GM23338 (cell line): ENCODE measurements at regions not wholly inside any gene's neighbourhood (a gene's known extent, or its start where the extent isn't known, plus 50 kb on each side); places are given as distances from the start of the nearest gene placed in this dataset.

Source experiments
- ATAC-seq: fragments of 200-7000 bp; cut with Tn5 transposase; 3 replicates; pipeline ENCODE4 v1.9.1; 2020
- DNase-seq: peaks from one replicate; pipeline ENCODE4 v3.0.0-alpha.2; 2015; ENCODE audit warnings: low spot score
- H2AFZ ChIP-seq: fragments of 200-600 bp; sonication (generic); 2 replicates; pipeline ENCODE4 v1.8.0; 2016; ENCODE audit warnings: antibody characterized with exemption, mild to moderate bottlenecking, moderate library complexity
- H3F3A ChIP-seq: fragments of 200-600 bp; sonication (generic); replicated peaks from 2 replicates; pipeline ENCODE4 v1.8.0; 2017; ENCODE audit warnings: antibody characterized with exemption, mixed run types, low read depth
- H3K27ac ChIP-seq: fragments of 200-600 bp; sonication (generic); 2 replicates; pipeline ENCODE4 v1.6.1; 2016; ENCODE audit warnings: low read depth
- H3K27me3 ChIP-seq: fragments of 200-600 bp; sonication (generic); 2 replicates; pipeline ENCODE4 v1.8.0; 2016; ENCODE audit warnings: mild to moderate bottlenecking, mixed run types, moderate library complexity; ENCODE audit not compliant: insufficient read depth
- H3K36me3 ChIP-seq: fragments of 200-600 bp; sonication (generic); 2 replicates; pipeline ENCODE4 v1.8.0; 2016; ENCODE audit warnings: mild to moderate bottlenecking; ENCODE audit not compliant: insufficient read depth
- H3K4me1 ChIP-seq: fragments of 200-600 bp; sonication (generic); 2 replicates; pipeline ENCODE4 v1.8.0; 2016; ENCODE audit warnings: mild to moderate bottlenecking, moderate library complexity; ENCODE audit not compliant: insufficient read depth
- H3K4me2 ChIP-seq: fragments of 200-600 bp; sonication (generic); 2 replicates; pipeline ENCODE4 v1.7.1; 2017; ENCODE audit warnings: mixed run types
- H3K4me3 ChIP-seq: fragments of 200-600 bp; sonication (generic); 2 replicates; pipeline ENCODE4 v1.6.1; 2016; ENCODE audit warnings: mixed run types
- H3K79me2 ChIP-seq: fragments of 200-600 bp; sonication (generic); replicated peaks from 2 replicates; pipeline ENCODE4 v1.8.0; 2017; ENCODE audit warnings: mild to moderate bottlenecking; ENCODE audit not compliant: insufficient read depth
- H3K9me2 ChIP-seq: fragments of 200-600 bp; sonication (generic); 2 replicates; pipeline ENCODE4 v1.8.0; 2017; ENCODE audit not compliant: insufficient read depth
- H4K20me1 ChIP-seq: fragments of 200-600 bp; sonication (generic); replicated peaks from 2 replicates; pipeline ENCODE4 v1.8.0; 2017; ENCODE audit warnings: mild to moderate bottlenecking; ENCODE audit not compliant: insufficient read depth
- H3K27ac Mint-ChIP-seq: 2 replicates; pipeline ENCODE4 v1.8.0; 2020; ENCODE audit warnings: inconsistent platforms, mild to moderate bottlenecking, moderate library complexity, mixed read lengths
- H3K27me3 Mint-ChIP-seq: 3 replicates; pipeline ENCODE4 v1.8.0; 2022; ENCODE audit warnings: low read depth, mild to moderate bottlenecking, moderate library complexity, mixed read lengths, inconsistent platforms; ENCODE audit not compliant: insufficient read depth, poor library complexity
- H3K36me3 Mint-ChIP-seq: 3 replicates; pipeline ENCODE4 v1.8.0; 2021; ENCODE audit warnings: low read depth, mild to moderate bottlenecking, inconsistent platforms, moderate library complexity, mixed read lengths
- H3K4me1 Mint-ChIP-seq: 3 replicates; pipeline ENCODE4 v1.8.0; 2020; ENCODE audit warnings: mild to moderate bottlenecking, inconsistent platforms, mixed read lengths
- H3K4me3 Mint-ChIP-seq: 3 replicates; pipeline ENCODE4 v1.8.0; 2021; ENCODE audit warnings: moderate library complexity, mild to moderate bottlenecking, inconsistent platforms, mixed read lengths
- H3K9me3 Mint-ChIP-seq: 3 replicates; pipeline ENCODE4 v1.8.0; 2020; ENCODE audit warnings: moderate library complexity, mild to moderate bottlenecking, inconsistent platforms, mixed read lengths
- CREB1 ChIP-seq: fragments of 250-450 bp; sonication (Bioruptor Pico); IDR thresholded peaks from 2 replicates; pipeline ENCODE4 v1.5.0; 2020; ENCODE audit warnings: low read depth, mild to moderate bottlenecking, moderate library complexity
- EZH2 ChIP-seq: fragments of 200-600 bp; sonication (generic); IDR thresholded peaks from one replicate; pipeline ENCODE4 v1.8.0; 2017; ENCODE audit warnings: antibody characterized with exemption, mild to moderate bottlenecking, low read depth; ENCODE audit not compliant: unreplicated experiment
- EZH2phosphoT487 ChIP-seq: fragments of 200-600 bp; sonication (generic); IDR thresholded peaks from one replicate; pipeline ENCODE4 v1.8.1; 2018; ENCODE audit warnings: antibody characterized with exemption; ENCODE audit not compliant: unreplicated experiment
- JUNB ChIP-seq: IDR thresholded peaks from one replicate; pipeline ENCODE4 v1.6.1; 2016; ENCODE audit warnings: antibody characterized with exemption; ENCODE audit not compliant: unreplicated experiment
- NANOG ChIP-seq: IDR thresholded peaks from 2 replicates; pipeline ENCODE4 v1.6.1; 2016; ENCODE audit warnings: antibody characterized with exemption, borderline replicate concordance
- POLR2AphosphoS5 ChIP-seq: IDR thresholded peaks from 2 replicates; pipeline ENCODE4 v1.6.1; 2016; ENCODE audit warnings: antibody characterized with exemption, low read depth
- STAT1 ChIP-seq: IDR thresholded peaks from one replicate; pipeline ENCODE4 v1.6.1; 2016; ENCODE audit warnings: antibody characterized with exemption; ENCODE audit not compliant: unreplicated experiment
- ZNF114 ChIP-seq: fragments of 250-450 bp; sonication (Bioruptor Pico); IDR thresholded peaks from 2 replicates; pipeline ENCODE4 v1.5.0; 2020; ENCODE audit warnings: mild to moderate bottlenecking, moderate library complexity
- ZNF331 ChIP-seq: fragments of 250-450 bp; sonication (Bioruptor Pico); IDR thresholded peaks from 2 replicates; pipeline ENCODE4 v1.5.0; 2020; ENCODE audit warnings: low read depth, mild to moderate bottlenecking, moderate library complexity
- TF ChIP-seq, protein P1 (sequence below): IDR thresholded peaks from 2 replicates; pipeline ENCODE4 v1.6.1; 2016; ENCODE audit warnings: antibody characterized with exemption
- TF ChIP-seq, protein P2 (sequence below): IDR thresholded peaks from one replicate; pipeline ENCODE4 v1.6.1; 2018; ENCODE audit warnings: antibody characterized with exemption; ENCODE audit not compliant: unreplicated experiment
- TF ChIP-seq, protein P3 (sequence below): fragments of 250-450 bp; sonication (Bioruptor Pico); IDR thresholded peaks from 2 replicates; pipeline ENCODE4 v1.5.0; 2020; ENCODE audit warnings: mild to moderate bottlenecking, moderate library complexity
- TF ChIP-seq, protein P4 (sequence below), 2 experiments: fragments of 200-600 bp in 1 of 2; sonication (generic) in 1 of 2; conservative IDR thresholded peaks; 2 replicates each; pipeline versions ENCODE4 v1.5.1 to v1.6.1; 2016 to 2017; ENCODE audit warnings: antibody characterized with exemption in 2 of 2, low read depth in 2 of 2, mild to moderate bottlenecking in 2 of 2, moderate library complexity in 1 of 2

DNA sequence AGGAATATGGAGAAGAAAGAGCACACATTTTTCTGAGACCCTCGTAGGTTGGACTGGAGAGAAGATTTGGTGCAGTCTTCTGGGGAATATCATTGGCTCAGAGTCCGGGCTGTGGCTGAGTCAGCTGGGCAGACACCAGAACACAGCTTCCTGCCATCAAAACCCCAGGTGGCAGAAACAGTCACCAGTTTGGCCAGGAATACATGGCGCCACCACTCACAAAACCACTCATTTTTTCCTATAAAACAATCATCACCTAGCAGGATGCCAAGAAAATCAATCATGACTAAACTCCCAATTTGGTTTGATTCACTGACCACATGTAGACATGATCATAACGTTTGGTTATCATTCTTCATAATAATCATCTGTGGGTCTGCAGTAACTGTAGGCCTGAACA is 178.1 kb upstream of the PBX1 start (continued):
- TF ChIP-seq EZH2phosphoT487 (no peak), STAT1 (no peak)

DNA sequence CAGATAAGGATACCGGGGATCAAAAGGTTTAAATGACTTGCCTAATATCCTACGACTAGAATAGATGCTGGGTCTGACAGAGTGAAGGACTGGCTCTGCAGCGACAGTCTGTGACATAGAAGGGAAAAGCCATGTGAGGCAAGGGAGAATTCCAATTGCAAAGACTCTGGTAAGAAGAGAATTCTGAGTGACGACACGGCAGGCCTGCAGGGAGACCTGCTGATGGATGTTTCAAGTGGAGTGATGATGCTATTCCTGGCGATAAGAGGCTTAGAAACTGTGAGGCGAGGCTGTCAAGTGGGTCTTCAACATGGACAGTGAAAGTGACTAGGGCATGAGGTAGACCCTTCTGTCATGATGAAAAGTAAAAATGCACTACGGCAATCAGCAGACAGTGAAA is 176.6 kb upstream of the PBX1 start:
- no peak overlapping the region for H3K27ac Mint-ChIP-seq
- no peaks in the 10 kb centered on the region for H3K4me1 ChIP-seq
- no peak overlapping the region for H3K4me3 ChIP-seq
- H3K4me2 ChIP-seq: no peak overlapping the region
- H3K27ac ChIP-seq: no peak overlapping the region
- no peaks in the 10 kb centered on the region for H3K9me2 ChIP-seq
- no peak for ATAC-seq
- no peaks in the 10 kb centered on the region for H4K20me1 ChIP-seq
- no peaks in the 10 kb centered on the region for H3K4me1 Mint-ChIP-seq
- no peaks in the 10 kb centered on the region for H3K79me2 ChIP-seq
- H3K9me3 Mint-ChIP-seq: no peaks in the 10 kb centered on the region
- no peaks in the 10 kb centered on the region; the same call in 2 of the 3 replicates for H3K36me3 Mint-ChIP-seq
- no peak for DNase-seq
- no peaks in the 10 kb centered on the region for H3K36me3 ChIP-seq
- H3F3A ChIP-seq: no peaks in the 10 kb centered on the region
- TF ChIP-seq CREB1 (CRISPR knock-in tag) (no peak), ZNF331 (no peak), JUNB (no peak), EZH2 (no peak), POLR2AphosphoS5 (no peak), STAT1 (no peak), ZNF114 (no peak), NANOG (no peak), EZH2phosphoT487 (no peak)
- TF ChIP-seq, protein P1, sequence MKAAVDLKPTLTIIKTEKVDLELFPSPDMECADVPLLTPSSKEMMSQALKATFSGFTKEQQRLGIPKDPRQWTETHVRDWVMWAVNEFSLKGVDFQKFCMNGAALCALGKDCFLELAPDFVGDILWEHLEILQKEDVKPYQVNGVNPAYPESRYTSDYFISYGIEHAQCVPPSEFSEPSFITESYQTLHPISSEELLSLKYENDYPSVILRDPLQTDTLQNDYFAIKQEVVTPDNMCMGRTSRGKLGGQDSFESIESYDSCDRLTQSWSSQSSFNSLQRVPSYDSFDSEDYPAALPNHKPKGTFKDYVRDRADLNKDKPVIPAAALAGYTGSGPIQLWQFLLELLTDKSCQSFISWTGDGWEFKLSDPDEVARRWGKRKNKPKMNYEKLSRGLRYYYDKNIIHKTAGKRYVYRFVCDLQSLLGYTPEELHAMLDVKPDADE: no peak
- TF ChIP-seq, protein P2, sequence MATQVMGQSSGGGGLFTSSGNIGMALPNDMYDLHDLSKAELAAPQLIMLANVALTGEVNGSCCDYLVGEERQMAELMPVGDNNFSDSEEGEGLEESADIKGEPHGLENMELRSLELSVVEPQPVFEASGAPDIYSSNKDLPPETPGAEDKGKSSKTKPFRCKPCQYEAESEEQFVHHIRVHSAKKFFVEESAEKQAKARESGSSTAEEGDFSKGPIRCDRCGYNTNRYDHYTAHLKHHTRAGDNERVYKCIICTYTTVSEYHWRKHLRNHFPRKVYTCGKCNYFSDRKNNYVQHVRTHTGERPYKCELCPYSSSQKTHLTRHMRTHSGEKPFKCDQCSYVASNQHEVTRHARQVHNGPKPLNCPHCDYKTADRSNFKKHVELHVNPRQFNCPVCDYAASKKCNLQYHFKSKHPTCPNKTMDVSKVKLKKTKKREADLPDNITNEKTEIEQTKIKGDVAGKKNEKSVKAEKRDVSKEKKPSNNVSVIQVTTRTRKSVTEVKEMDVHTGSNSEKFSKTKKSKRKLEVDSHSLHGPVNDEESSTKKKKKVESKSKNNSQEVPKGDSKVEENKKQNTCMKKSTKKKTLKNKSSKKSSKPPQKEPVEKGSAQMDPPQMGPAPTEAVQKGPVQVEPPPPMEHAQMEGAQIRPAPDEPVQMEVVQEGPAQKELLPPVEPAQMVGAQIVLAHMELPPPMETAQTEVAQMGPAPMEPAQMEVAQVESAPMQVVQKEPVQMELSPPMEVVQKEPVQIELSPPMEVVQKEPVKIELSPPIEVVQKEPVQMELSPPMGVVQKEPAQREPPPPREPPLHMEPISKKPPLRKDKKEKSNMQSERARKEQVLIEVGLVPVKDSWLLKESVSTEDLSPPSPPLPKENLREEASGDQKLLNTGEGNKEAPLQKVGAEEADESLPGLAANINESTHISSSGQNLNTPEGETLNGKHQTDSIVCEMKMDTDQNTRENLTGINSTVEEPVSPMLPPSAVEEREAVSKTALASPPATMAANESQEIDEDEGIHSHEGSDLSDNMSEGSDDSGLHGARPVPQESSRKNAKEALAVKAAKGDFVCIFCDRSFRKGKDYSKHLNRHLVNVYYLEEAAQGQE: no peak
- TF ChIP-seq, protein P3, sequence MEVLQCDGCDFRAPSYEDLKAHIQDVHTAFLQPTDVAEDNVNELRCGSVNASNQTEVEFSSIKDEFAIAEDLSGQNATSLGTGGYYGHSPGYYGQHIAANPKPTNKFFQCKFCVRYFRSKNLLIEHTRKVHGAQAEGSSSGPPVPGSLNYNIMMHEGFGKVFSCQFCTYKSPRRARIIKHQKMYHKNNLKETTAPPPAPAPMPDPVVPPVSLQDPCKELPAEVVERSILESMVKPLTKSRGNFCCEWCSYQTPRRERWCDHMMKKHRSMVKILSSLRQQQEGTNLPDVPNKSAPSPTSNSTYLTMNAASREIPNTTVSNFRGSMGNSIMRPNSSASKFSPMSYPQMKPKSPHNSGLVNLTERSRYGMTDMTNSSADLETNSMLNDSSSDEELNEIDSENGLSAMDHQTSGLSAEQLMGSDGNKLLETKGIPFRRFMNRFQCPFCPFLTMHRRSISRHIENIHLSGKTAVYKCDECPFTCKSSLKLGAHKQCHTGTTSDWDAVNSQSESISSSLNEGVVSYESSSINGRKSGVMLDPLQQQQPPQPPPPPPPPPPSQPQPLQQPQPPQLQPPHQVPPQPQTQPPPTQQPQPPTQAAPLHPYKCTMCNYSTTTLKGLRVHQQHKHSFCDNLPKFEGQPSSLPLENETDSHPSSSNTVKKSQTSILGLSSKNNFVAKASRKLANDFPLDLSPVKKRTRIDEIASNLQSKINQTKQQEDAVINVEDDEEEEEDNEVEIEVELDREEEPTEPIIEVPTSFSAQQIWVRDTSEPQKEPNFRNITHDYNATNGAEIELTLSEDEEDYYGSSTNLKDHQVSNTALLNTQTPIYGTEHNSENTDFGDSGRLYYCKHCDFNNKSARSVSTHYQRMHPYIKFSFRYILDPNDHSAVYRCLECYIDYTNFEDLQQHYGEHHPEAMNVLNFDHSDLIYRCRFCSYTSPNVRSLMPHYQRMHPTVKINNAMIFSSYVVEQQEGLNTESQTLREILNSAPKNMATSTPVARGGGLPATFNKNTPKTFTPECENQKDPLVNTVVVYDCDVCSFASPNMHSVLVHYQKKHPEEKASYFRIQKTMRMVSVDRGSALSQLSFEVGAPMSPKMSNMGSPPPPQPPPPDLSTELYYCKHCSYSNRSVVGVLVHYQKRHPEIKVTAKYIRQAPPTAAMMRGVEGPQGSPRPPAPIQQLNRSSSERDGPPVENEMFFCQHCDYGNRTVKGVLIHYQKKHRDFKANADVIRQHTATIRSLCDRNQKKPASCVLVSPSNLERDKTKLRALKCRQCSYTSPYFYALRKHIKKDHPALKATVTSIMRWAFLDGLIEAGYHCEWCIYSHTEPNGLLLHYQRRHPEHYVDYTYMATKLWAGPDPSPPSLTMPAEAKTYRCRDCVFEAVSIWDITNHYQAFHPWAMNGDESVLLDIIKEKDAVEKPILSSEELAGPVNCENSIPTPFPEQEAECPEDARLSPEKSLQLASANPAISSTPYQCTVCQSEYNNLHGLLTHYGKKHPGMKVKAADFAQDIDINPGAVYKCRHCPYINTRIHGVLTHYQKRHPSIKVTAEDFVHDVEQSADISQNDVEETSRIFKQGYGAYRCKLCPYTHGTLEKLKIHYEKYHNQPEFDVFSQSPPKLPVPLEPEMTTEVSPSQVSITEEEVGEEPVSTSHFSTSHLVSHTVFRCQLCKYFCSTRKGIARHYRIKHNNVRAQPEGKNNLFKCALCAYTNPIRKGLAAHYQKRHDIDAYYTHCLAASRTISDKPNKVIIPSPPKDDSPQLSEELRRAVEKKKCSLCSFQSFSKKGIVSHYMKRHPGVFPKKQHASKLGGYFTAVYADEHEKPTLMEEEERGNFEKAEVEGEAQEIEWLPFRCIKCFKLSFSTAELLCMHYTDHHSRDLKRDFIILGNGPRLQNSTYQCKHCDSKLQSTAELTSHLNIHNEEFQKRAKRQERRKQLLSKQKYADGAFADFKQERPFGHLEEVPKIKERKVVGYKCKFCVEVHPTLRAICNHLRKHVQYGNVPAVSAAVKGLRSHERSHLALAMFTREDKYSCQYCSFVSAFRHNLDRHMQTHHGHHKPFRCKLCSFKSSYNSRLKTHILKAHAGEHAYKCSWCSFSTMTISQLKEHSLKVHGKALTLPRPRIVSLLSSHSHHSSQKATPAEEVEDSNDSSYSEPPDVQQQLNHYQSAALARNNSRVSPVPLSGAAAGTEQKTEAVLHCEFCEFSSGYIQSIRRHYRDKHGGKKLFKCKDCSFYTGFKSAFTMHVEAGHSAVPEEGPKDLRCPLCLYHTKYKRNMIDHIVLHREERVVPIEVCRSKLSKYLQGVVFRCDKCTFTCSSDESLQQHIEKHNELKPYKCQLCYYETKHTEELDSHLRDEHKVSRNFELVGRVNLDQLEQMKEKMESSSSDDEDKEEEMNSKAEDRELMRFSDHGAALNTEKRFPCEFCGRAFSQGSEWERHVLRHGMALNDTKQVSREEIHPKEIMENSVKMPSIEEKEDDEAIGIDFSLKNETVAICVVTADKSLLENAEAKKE (CRISPR knock-in tag): no peak
- TF ChIP-seq, protein P4, sequence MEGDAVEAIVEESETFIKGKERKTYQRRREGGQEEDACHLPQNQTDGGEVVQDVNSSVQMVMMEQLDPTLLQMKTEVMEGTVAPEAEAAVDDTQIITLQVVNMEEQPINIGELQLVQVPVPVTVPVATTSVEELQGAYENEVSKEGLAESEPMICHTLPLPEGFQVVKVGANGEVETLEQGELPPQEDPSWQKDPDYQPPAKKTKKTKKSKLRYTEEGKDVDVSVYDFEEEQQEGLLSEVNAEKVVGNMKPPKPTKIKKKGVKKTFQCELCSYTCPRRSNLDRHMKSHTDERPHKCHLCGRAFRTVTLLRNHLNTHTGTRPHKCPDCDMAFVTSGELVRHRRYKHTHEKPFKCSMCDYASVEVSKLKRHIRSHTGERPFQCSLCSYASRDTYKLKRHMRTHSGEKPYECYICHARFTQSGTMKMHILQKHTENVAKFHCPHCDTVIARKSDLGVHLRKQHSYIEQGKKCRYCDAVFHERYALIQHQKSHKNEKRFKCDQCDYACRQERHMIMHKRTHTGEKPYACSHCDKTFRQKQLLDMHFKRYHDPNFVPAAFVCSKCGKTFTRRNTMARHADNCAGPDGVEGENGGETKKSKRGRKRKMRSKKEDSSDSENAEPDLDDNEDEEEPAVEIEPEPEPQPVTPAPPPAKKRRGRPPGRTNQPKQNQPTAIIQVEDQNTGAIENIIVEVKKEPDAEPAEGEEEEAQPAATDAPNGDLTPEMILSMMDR (conservative IDR thresholded peaks at IDR 0.05; ENCODE audit: low read depth in 2 of 2): no peak
- peaks cover 2% of the 10 kb centered on the region for H3K27me3 Mint-ChIP-seq
- H3K4me3 Mint-ChIP-seq: no peak overlapping the region
- no peak overlapping the region for H2AFZ ChIP-seq
- no peaks in the 10 kb centered on the region for H3K27me3 ChIP-seq
